GM10266 (cell line): ENCODE measurements at regions not wholly inside any gene's neighbourhood (a gene's known extent, or its start where the extent isn't known, plus 50 kb on each side); places are given as distances from the start of the nearest gene placed in this dataset.
"Not testable (repeated sequence)": the region's sequence is repeated elsewhere in the genome, so short reads cannot be mapped to it uniquely, and the experiment has no call there.

Source experiments
- DNase-seq: peaks from one replicate; pipeline ENCODE4 v3.0.0; 2012; ENCODE audit errors: extremely low spot score
- CTCF ChIP-seq: IDR thresholded peaks from 2 replicates; pipeline ENCODE4 v1.5.1; 2012; ENCODE audit warnings: mild to moderate bottlenecking, low read depth; ENCODE audit not compliant: control insufficient read depth, insufficient read depth; ENCODE audit errors: missing control alignments

GRCh38 chr10:61594430-61594829 is 68.3 kb upstream of the CABCOCO1 start:
- DNase-seq = no peak
- no peak for TF ChIP-seq CTCF

GRCh38 chr10:61592581-61592980 is 70.1 kb upstream of the CABCOCO1 start:
- DNase-seq = no peak
- TF ChIP-seq CTCF = peak; percentile 37

- TF ChIP-seq CTCF = no peak
- no peak for DNase-seq
Observed at GRCh38 chr10:61589547-61590243, 73.0 kb upstream of the CABCOCO1 start.

GRCh38 chr10:61588770-61589211 is 73.9 kb upstream of the CABCOCO1 start:
- no peak for TF ChIP-seq CTCF
- no peak for DNase-seq

- DNase-seq = no peak
- no peak for TF ChIP-seq CTCF
Observed at GRCh38 chr10:61586829-61587228, 75.9 kb upstream of the CABCOCO1 start.

- DNase-seq = no peak
- TF ChIP-seq CTCF = no peak
Observed at GRCh38 chr10:61580608-61581007, 82.1 kb upstream of the CABCOCO1 start.

- DNase-seq = not testable (repeated sequence)
Observed at GRCh38 chr10:61570204-61570603, 92.5 kb upstream of the CABCOCO1 start.

GRCh38 chr10:61567729-61568128 is 95.0 kb upstream of the CABCOCO1 start:
- DNase-seq = no peak
- TF ChIP-seq CTCF = no peak
